Nephron progenitor cell (in vitro differentiated cells): ENCODE measurements at regions not wholly inside any gene's neighbourhood (a gene's known extent, or its start where the extent isn't known, plus 50 kb on each side); places are given as distances from the start of the nearest gene placed in this dataset.

Experiments
- DNase-seq: peaks from one replicate; pipeline ENCODE4 v3.0.0; 2021
- H3K27ac Mint-ChIP-seq: 2 replicates; pipeline ENCODE4 v1.8.0; 2021; ENCODE audit warnings: mild to moderate bottlenecking, moderate library complexity, mixed read lengths
- H3K27me3 Mint-ChIP-seq: 2 replicates; pipeline ENCODE4 v1.8.0; 2021; ENCODE audit warnings: mild to moderate bottlenecking, low read depth, mixed read lengths; ENCODE audit not compliant: poor library complexity
- H3K36me3 Mint-ChIP-seq: 2 replicates; pipeline ENCODE4 v1.8.0; 2021; ENCODE audit warnings: low read depth, mixed read lengths
- H3K4me1 Mint-ChIP-seq: 2 replicates; pipeline ENCODE4 v1.8.0; 2021; ENCODE audit warnings: mixed read lengths
- H3K4me3 Mint-ChIP-seq: 2 replicates; pipeline ENCODE4 v1.8.0; 2021; ENCODE audit warnings: mild to moderate bottlenecking, moderate library complexity, mixed read lengths
- H3K9me3 Mint-ChIP-seq: 2 replicates; pipeline ENCODE4 v1.8.0; 2021; ENCODE audit warnings: mild to moderate bottlenecking, moderate library complexity, mixed read lengths
- TF ChIP-seq, protein P1 (sequence below): fragments of 200-600 bp; sonication (generic); IDR thresholded peaks from 2 replicates; pipeline ENCODE4 v1.5.0; 2021; ENCODE audit warnings: antibody characterized with exemption

DNA sequence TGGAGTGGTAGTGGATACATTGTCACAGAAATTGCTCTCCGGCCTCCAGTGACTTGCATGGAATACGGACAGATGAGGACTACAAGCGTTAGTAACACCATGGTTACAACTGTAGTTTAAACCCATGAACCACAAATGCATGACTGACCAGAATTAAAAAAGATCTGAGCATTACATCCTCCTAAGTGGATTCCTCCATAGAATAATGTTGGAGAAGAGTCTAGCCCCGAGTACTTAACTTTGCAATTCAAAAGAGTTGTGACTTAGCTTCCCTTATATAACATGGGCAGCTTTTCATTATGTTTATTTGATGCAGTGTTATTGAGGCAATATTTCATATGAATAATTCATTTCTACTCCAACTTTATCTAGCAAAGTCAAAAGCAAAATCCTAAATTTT is 457.2 kb upstream of the TMPO start:
- H3K4me1 Mint-ChIP-seq: peaks cover 30% of the 10 kb centered on the region
- no peak for DNase-seq
- TF ChIP-seq, protein P1, sequence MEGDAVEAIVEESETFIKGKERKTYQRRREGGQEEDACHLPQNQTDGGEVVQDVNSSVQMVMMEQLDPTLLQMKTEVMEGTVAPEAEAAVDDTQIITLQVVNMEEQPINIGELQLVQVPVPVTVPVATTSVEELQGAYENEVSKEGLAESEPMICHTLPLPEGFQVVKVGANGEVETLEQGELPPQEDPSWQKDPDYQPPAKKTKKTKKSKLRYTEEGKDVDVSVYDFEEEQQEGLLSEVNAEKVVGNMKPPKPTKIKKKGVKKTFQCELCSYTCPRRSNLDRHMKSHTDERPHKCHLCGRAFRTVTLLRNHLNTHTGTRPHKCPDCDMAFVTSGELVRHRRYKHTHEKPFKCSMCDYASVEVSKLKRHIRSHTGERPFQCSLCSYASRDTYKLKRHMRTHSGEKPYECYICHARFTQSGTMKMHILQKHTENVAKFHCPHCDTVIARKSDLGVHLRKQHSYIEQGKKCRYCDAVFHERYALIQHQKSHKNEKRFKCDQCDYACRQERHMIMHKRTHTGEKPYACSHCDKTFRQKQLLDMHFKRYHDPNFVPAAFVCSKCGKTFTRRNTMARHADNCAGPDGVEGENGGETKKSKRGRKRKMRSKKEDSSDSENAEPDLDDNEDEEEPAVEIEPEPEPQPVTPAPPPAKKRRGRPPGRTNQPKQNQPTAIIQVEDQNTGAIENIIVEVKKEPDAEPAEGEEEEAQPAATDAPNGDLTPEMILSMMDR: no peak
- no peaks in the 10 kb centered on the region for H3K36me3 Mint-ChIP-seq
- peaks cover 4% of the 10 kb centered on the region for H3K27me3 Mint-ChIP-seq
- no peak overlapping the region for H3K4me3 Mint-ChIP-seq
- H3K27ac Mint-ChIP-seq: no peak overlapping the region
- H3K9me3 Mint-ChIP-seq: no peaks in the 10 kb centered on the region

DNA sequence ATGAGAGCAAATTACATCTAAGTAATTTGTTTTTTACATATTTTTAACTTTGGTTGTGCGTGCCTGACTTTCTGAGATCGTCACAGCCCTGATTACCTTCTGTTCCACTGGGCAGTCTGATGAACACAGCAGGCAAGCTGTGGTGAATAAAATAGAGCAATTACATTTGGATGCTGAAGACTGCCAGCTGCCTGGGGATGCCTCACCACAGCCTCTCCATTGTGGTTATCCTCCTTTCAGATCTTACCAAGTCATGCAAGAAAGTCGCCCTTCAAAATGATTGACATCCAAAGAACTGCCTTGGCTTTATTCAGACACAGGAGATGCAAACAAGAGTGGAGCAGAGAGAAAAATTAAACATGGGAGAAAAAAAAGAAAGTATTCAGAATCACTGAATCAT is 456.6 kb upstream of the TMPO start:
- H3K27me3 Mint-ChIP-seq: peaks cover 4% of the 10 kb centered on the region
- peaks cover 30% of the 10 kb centered on the region for H3K4me1 Mint-ChIP-seq
- H3K36me3 Mint-ChIP-seq: no peaks in the 10 kb centered on the region
- no peaks in the 10 kb centered on the region for H3K9me3 Mint-ChIP-seq
- H3K27ac Mint-ChIP-seq: no peak overlapping the region
- no peak overlapping the region for H3K4me3 Mint-ChIP-seq
- no peak for DNase-seq
- TF ChIP-seq, protein P1: no peak

DNA sequence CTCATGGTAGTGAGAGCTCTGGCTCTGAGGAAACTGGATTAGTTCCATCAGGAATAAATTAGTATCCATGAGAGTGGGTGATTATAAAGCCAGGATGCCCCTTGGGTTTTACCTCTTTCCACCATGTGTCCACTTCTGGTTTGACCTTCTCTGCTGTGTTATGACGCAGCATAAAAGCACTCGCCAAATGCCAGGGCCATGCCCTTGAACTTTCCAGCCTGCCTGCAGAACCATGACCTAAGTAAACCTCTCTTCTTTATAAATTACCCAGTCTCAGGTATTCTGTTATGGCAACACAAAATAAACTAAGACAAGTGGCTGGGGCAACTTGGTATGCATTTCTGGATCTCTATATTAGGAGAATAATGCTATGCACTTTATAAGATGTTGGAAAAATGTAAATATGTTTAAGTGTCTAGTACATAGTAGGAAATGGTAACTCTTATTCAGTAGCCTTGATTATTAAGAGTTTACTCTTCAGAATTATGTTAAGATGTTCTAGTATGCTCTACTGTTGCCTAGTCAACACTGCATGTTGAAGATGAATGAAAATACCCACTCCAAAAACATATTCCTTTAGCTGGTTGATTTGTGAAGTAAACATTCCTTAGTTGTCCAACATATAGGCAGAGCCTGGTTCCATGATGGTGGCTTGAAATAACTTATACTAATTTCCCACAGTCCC is 455.6 kb upstream of the TMPO start:
- TF ChIP-seq, protein P1: no peak
- Mint-ChIP-seq H3K4me3 (no peak overlapping the region), H3K27ac (no peak overlapping the region), H3K36me3 (no peaks in the 10 kb centered on the region), H3K27me3 (peaks cover 4% of the 10 kb centered on the region), H3K4me1 (peaks cover 29% of the 10 kb centered on the region), H3K9me3 (no peaks in the 10 kb centered on the region)
- DNase-seq: no peak

DNA sequence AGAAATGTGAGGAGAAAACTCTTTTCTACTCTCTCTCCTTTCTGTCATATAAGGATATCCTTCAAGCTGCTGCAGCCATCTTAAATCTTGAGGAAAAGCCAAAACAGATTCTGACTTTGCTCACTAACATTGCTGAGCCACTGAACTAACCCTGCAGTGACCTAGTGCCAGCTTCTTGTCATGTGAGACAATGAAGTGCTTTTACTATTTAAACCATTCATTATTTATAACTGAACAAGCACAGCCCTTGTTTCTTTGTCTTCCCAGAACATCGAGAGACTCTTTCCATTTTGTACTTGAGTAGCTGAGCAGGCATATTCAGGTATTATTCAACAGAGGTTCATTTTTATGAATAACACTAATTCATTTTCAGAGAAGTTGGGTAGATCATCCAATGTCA is 455.0 kb upstream of the TMPO start:
- Mint-ChIP-seq H3K4me1 (peaks cover 23% of the 10 kb centered on the region), H3K9me3 (no peaks in the 10 kb centered on the region), H3K36me3 (no peaks in the 10 kb centered on the region), H3K4me3 (no peak overlapping the region), H3K27ac (no peak overlapping the region), H3K27me3 (peaks cover 4% of the 10 kb centered on the region)
- DNase-seq: no peak
- TF ChIP-seq, protein P1: no peak

DNA sequence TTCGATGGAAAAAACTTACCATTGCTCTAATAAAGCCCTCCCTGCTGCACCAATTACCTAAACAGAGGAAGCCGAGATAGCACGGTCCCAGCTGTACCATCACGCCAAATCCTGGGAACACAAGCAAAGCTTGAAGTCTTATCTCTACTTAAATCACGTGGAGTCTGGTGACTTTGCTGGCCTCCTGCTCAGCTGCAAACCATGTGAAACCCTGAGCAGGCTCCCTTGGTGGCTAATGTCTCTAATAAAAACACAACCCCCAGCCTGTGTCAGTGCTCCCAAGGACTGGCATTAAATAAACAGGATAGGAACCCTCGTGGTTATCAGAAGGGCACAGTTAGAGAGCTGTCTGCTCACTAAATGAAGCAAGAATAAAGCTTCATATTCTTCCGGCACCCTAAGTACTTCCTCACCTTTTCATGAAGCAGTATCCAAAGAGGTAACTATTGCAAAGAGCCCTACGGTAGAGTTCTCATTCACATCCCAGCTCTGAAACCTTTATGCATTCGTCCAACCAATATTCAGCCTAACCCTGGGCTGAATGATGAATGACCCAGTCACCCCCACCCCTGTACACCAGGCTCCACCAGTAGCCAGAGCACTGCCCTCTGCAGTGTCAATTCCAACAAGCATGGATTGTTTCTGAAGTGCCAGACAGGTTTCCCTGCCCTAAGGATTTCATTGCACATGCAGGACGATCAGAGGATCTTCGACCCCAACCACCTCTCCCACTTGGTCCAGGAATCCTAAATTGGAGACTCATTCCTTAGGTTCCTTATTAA is 452.7 kb upstream of the TMPO start:
- H3K27me3 Mint-ChIP-seq: peaks cover 4% of the 10 kb centered on the region
- H3K9me3 Mint-ChIP-seq: no peaks in the 10 kb centered on the region
- H3K36me3 Mint-ChIP-seq: no peaks in the 10 kb centered on the region
- H3K4me1 Mint-ChIP-seq: peaks cover 43% of the 10 kb centered on the region
- H3K4me3 Mint-ChIP-seq: no peak overlapping the region
- no peak overlapping the region for H3K27ac Mint-ChIP-seq
- DNase-seq: no peak
- TF ChIP-seq, protein P1: no peak
